ENCODE measurements at regions not wholly inside any gene's neighbourhood (a gene's known extent, or its start where the extent isn't known, plus 50 kb on each side); places are given as distances from the start of the nearest gene placed in this dataset.
"Not testable (repeated sequence)": the region's sequence is repeated elsewhere in the genome, so short reads cannot be mapped to it uniquely, and the experiment has no call there.

- H3K4me3 ChIP-seq (replicated peaks; ENCODE audit: low read depth, low read length) = no peak overlapping the region
- no peak for DNase-seq (ENCODE audit: extremely low read depth, low read depth)
- TF ChIP-seq CTCF (IDR thresholded peaks at IDR 0.05; ENCODE audit: low read depth, low read length, missing control alignments) = no peak
These were observed 723.4 kb downstream of the TRHDE start for GRCh38 chr12:72995616-72996015.

GRCh38 chr12:73001806-73002205 lies 729.6 kb downstream of the TRHDE start:
- not testable (repeated sequence) for H3K4me3 ChIP-seq (replicated peaks; ENCODE audit: low read depth, low read length)

GRCh38 chr12:73002504-73002903 lies 730.3 kb downstream of the TRHDE start:
- H3K4me3 ChIP-seq (replicated peaks; ENCODE audit: low read depth, low read length); DNase-seq (ENCODE audit: extremely low read depth, low read depth): not testable (repeated sequence)

More at GRCh38 chr12:73001806-73002205, 729.6 kb downstream of the TRHDE start:
- not testable (repeated sequence) for DNase-seq (ENCODE audit: extremely low read depth, low read depth)

GRCh38 chr12:73009138-73009834 lies 737.1 kb downstream of the TRHDE start:
- not testable (repeated sequence) for H3K4me3 ChIP-seq (replicated peaks; ENCODE audit: low read depth, low read length); DNase-seq (ENCODE audit: extremely low read depth, low read depth)

GRCh38 chr12:73017981-73018380 lies 745.8 kb downstream of the TRHDE start:
- no peak overlapping the region for H3K4me3 ChIP-seq (replicated peaks; ENCODE audit: low read depth, low read length)
- no peak for DNase-seq (ENCODE audit: extremely low read depth, low read depth)
- no peak for TF ChIP-seq CTCF (IDR thresholded peaks at IDR 0.05; ENCODE audit: low read depth, low read length, missing control alignments)

GRCh38 chr12:73053893-73054292 lies 781.7 kb downstream of the TRHDE start:
- no peak for TF ChIP-seq CTCF (IDR thresholded peaks at IDR 0.05; ENCODE audit: low read depth, low read length, missing control alignments)
- DNase-seq (ENCODE audit: extremely low read depth, low read depth) = no peak

GRCh38 chr12:73057428-73057827 lies 785.3 kb downstream of the TRHDE start:
- no peak for DNase-seq (ENCODE audit: extremely low read depth, low read depth)
- TF ChIP-seq CTCF (IDR thresholded peaks at IDR 0.05; ENCODE audit: low read depth, low read length, missing control alignments) = no peak
- no peak overlapping the region for H3K4me3 ChIP-seq (replicated peaks; ENCODE audit: low read depth, low read length)

More at GRCh38 chr12:73053893-73054292, 781.7 kb downstream of the TRHDE start:
- H3K4me3 ChIP-seq (replicated peaks; ENCODE audit: low read depth, low read length) = no peak overlapping the region

GRCh38 chr12:73065913-73066312 lies 793.7 kb downstream of the TRHDE start:
- no peak overlapping the region for H3K4me3 ChIP-seq (replicated peaks; ENCODE audit: low read depth, low read length)
- no peak for TF ChIP-seq CTCF (IDR thresholded peaks at IDR 0.05; ENCODE audit: low read depth, low read length, missing control alignments)
- DNase-seq (ENCODE audit: extremely low read depth, low read depth) = no peak

Measured in HFF-Myc (cell line).